Nephron progenitor cell (in vitro differentiated cells): ENCODE measurements at regions not wholly inside any gene's neighbourhood (a gene's known extent, or its start where the extent isn't known, plus 50 kb on each side); places are given as distances from the start of the nearest gene placed in this dataset.
A peak's percentile ranks its signal among the peaks of the same experiment; 100 is the strongest.

Experiments
- DNase-seq: peaks from one replicate; pipeline ENCODE4 v3.0.0; 2021
- H3K27ac Mint-ChIP-seq: 2 replicates; pipeline ENCODE4 v1.8.0; 2021; ENCODE audit warnings: mild to moderate bottlenecking, moderate library complexity, mixed read lengths
- H3K27me3 Mint-ChIP-seq: 2 replicates; pipeline ENCODE4 v1.8.0; 2021; ENCODE audit warnings: mild to moderate bottlenecking, low read depth, mixed read lengths; ENCODE audit not compliant: poor library complexity
- H3K36me3 Mint-ChIP-seq: 2 replicates; pipeline ENCODE4 v1.8.0; 2021; ENCODE audit warnings: low read depth, mixed read lengths
- H3K4me1 Mint-ChIP-seq: 2 replicates; pipeline ENCODE4 v1.8.0; 2021; ENCODE audit warnings: mixed read lengths
- H3K4me3 Mint-ChIP-seq: 2 replicates; pipeline ENCODE4 v1.8.0; 2021; ENCODE audit warnings: mild to moderate bottlenecking, moderate library complexity, mixed read lengths
- H3K9me3 Mint-ChIP-seq: 2 replicates; pipeline ENCODE4 v1.8.0; 2021; ENCODE audit warnings: mild to moderate bottlenecking, moderate library complexity, mixed read lengths
- CTCF ChIP-seq: fragments of 200-600 bp; sonication (generic); IDR thresholded peaks from 2 replicates; pipeline ENCODE4 v1.5.0; 2021; ENCODE audit warnings: antibody characterized with exemption

GRCh38 chr20:16966276-16966880 lies 218.2 kb downstream of the OTOR start:
- Mint-ChIP-seq H3K27me3 (peaks cover 5% of the 10 kb centered on the region), H3K4me1 (peaks cover 4% of the 10 kb centered on the region), H3K9me3 (peaks cover 15% of the 10 kb centered on the region), H3K27ac (peak overlapping the region; percentile 53), H3K4me3 (no peak overlapping the region), H3K36me3 (peaks cover 5% of the 10 kb centered on the region)
- DNase-seq, result no peak
- no peak for TF ChIP-seq CTCF

DNA sequence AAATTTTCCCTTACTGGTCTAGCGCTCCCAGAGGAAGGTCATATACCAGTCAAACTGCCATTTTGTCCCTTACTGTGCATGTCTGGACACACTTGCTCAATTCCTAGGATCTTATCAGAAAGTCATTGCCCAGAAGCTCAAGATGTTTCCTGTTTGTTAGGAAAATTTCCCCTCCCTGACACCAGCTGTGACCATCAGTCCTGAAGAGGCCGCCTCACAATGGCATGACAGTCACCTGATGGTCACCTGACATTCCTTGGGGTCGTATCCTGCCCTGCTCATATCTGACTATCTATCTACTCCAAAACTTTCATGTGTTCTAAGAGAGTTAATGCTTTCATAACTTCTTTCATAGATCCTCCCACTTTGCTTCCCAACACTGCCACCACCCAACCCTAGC lies 219.9 kb downstream of the OTOR start:
- Mint-ChIP-seq H3K27ac (no peak overlapping the region), H3K36me3 (no peaks in the 10 kb centered on the region), H3K4me1 (peaks cover 11% of the 10 kb centered on the region), H3K27me3 (peaks cover 5% of the 10 kb centered on the region), H3K9me3 (no peaks in the 10 kb centered on the region), H3K4me3 (no peak overlapping the region)
- no peak for TF ChIP-seq CTCF
- no peak for DNase-seq

- H3K27me3 Mint-ChIP-seq, result peaks cover 5% of the 10 kb centered on the region
- H3K36me3 Mint-ChIP-seq, result no peaks in the 10 kb centered on the region
- H3K9me3 Mint-ChIP-seq, result no peaks in the 10 kb centered on the region
- peaks cover 11% of the 10 kb centered on the region for H3K4me1 Mint-ChIP-seq
- H3K27ac Mint-ChIP-seq, result no peak overlapping the region
- H3K4me3 Mint-ChIP-seq, result no peak overlapping the region
- no peak for DNase-seq
- no peak for TF ChIP-seq CTCF
Observed at GRCh38 chr20:16970776-16971175, 222.6 kb downstream of the OTOR start.

GRCh38 chr20:16974080-16974854 lies 226.1 kb downstream of the OTOR start:
- no peaks in the 10 kb centered on the region for H3K9me3 Mint-ChIP-seq
- DNase-seq, result no peak
- H3K36me3 Mint-ChIP-seq, result no peaks in the 10 kb centered on the region
- no peak overlapping the region for H3K4me3 Mint-ChIP-seq
- no peaks in the 10 kb centered on the region for H3K27me3 Mint-ChIP-seq
- no peak for TF ChIP-seq CTCF
- peaks cover 7% of the 10 kb centered on the region for H3K4me1 Mint-ChIP-seq
- no peak overlapping the region for H3K27ac Mint-ChIP-seq

DNA sequence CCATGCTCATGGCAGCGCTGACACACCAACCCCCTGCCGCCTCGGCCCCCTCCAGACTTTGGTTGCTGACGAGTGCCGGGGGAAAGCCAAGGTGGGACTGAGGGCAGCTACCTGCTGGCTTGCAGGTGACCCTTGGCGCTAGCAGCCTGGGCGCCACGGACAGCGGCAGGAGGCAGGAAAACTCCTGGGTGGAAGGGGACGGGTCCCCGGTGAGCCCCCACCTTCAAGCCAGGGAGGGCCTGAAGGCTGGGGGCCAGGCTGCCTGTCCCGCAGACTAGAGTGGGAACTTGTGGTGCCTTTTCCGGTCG lies 226.7 kb downstream of the OTOR start:
- Mint-ChIP-seq H3K27me3 (no peaks in the 10 kb centered on the region), H3K9me3 (no peaks in the 10 kb centered on the region), H3K4me3 (no peak overlapping the region), H3K36me3 (no peaks in the 10 kb centered on the region), H3K4me1 (peaks cover 7% of the 10 kb centered on the region), H3K27ac (no peak overlapping the region)
- TF ChIP-seq CTCF, result no peak
- no peak for DNase-seq

DNA sequence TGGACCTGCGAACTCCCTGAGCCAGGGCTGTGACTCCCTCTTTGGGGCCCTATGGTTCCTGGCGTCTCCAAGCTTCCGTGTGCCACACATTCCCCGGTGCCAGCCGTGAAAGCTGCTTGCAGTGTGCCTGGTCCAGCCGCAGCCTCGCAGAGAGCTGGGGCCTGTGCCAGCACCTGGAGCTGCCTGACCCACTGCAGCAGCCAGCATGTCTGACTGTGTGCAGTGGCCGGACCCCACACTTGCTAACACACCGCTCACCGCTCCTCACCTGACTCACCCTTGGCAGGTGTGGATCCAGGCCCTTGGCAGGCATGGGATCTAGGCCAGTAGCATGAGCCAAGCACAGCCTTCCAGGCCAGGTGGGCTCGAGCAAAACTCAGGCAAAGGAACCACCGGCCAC lies 227.5 kb downstream of the OTOR start:
- DNase-seq, result no peak
- Mint-ChIP-seq H3K36me3 (no peaks in the 10 kb centered on the region), H3K9me3 (no peaks in the 10 kb centered on the region), H3K4me3 (no peak overlapping the region), H3K27me3 (no peaks in the 10 kb centered on the region), H3K4me1 (peaks cover 7% of the 10 kb centered on the region), H3K27ac (no peak overlapping the region)
- no peak for TF ChIP-seq CTCF
